Chondrocyte (in vitro differentiated cells): ENCODE measurements at regions not wholly inside any gene's neighbourhood (a gene's known extent, or its start where the extent isn't known, plus 50 kb on each side); places are given as distances from the start of the nearest gene placed in this dataset.

ENCODE experiments used
- DNase-seq: peaks from one replicate; pipeline ENCODE4 v3.0.0; 2021; ENCODE audit warnings: mixed read lengths, low spot score
- H3K27ac Mint-ChIP-seq: one replicate; pipeline ENCODE4 v1.8.0; 2021; ENCODE audit warnings: mild to moderate bottlenecking, moderate library complexity, mixed read lengths; ENCODE audit not compliant: unreplicated experiment
- H3K27me3 Mint-ChIP-seq: 2 replicates; pipeline ENCODE4 v1.8.0; 2021; ENCODE audit warnings: low read depth, mixed read lengths
- H3K36me3 Mint-ChIP-seq: 2 replicates; pipeline ENCODE4 v1.8.0; 2021; ENCODE audit warnings: low read depth, mixed read lengths
- H3K4me1 Mint-ChIP-seq: 2 replicates; pipeline ENCODE4 v1.8.0; 2021; ENCODE audit warnings: low read depth, mild to moderate bottlenecking, mixed read lengths
- H3K4me3 Mint-ChIP-seq: one replicate; pipeline ENCODE4 v1.8.0; 2021; ENCODE audit warnings: mild to moderate bottlenecking, moderate library complexity, mixed read lengths; ENCODE audit not compliant: unreplicated experiment
- H3K9me3 Mint-ChIP-seq: 2 replicates; pipeline ENCODE4 v1.8.0; 2021; ENCODE audit warnings: low read depth, mixed read lengths
- TF ChIP-seq, protein P1 (sequence below): fragments of 200-600 bp; sonication (generic); IDR thresholded peaks from 2 replicates; pipeline ENCODE4 v1.5.0; 2021; ENCODE audit warnings: antibody characterized with exemption, mild to moderate bottlenecking, moderate library complexity

DNA sequence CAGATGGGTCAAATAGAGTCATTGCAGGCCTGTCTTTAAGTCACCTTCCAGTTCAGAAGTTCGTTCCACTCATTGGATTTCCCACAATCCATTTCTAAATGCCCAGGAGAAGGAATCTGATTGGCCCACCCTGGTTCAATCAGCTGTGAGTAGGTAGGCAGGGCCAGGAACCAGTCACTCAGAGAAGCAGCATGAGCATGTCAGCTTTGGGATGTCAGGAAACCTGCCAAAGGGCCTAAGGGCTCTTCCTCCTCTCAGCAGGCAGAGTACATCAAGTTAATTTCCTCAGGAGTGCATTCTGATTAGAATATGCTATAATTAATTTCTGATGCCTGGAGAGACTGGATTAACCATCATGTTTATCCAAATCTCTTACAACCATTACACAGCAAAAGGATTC lies 412.9 kb upstream of the CCNH start:
- Mint-ChIP-seq H3K36me3 (no peaks in the 10 kb centered on the region), H3K27me3 (no peaks in the 10 kb centered on the region), H3K4me1 (peaks cover 5% of the 10 kb centered on the region), H3K9me3 (peaks cover 2% of the 10 kb centered on the region), H3K4me3 (no peak overlapping the region), H3K27ac (no peak overlapping the region)
- DNase-seq, result no peak
- TF ChIP-seq, protein P1, sequence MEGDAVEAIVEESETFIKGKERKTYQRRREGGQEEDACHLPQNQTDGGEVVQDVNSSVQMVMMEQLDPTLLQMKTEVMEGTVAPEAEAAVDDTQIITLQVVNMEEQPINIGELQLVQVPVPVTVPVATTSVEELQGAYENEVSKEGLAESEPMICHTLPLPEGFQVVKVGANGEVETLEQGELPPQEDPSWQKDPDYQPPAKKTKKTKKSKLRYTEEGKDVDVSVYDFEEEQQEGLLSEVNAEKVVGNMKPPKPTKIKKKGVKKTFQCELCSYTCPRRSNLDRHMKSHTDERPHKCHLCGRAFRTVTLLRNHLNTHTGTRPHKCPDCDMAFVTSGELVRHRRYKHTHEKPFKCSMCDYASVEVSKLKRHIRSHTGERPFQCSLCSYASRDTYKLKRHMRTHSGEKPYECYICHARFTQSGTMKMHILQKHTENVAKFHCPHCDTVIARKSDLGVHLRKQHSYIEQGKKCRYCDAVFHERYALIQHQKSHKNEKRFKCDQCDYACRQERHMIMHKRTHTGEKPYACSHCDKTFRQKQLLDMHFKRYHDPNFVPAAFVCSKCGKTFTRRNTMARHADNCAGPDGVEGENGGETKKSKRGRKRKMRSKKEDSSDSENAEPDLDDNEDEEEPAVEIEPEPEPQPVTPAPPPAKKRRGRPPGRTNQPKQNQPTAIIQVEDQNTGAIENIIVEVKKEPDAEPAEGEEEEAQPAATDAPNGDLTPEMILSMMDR, result no peak

DNA sequence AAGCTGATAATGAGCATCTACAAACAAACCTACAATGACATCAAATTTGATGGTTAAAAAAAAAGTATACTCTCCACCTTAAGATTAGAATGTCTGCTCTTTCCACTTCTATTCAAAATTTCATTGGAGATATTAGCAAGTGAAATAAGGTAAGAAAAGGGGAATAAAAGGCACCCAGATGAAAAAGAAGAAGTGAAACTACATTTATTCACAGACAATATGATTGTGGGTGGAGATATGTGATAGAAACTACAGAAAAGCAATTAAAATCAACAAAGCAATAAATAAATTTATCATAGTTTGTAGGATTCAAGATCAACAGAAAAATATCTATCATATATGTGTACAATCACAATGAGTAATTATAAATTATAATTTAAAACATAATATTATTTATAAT lies 395.1 kb upstream of the CCNH start:
- Mint-ChIP-seq H3K9me3 (peaks cover 6% of the 10 kb centered on the region), H3K4me1 (no peaks in the 10 kb centered on the region), H3K4me3 (no peak overlapping the region), H3K27ac (no peak overlapping the region), H3K36me3 (no peaks in the 10 kb centered on the region), H3K27me3 (peaks cover 7% of the 10 kb centered on the region)
- no peak for DNase-seq
- TF ChIP-seq, protein P1, result no peak

DNA sequence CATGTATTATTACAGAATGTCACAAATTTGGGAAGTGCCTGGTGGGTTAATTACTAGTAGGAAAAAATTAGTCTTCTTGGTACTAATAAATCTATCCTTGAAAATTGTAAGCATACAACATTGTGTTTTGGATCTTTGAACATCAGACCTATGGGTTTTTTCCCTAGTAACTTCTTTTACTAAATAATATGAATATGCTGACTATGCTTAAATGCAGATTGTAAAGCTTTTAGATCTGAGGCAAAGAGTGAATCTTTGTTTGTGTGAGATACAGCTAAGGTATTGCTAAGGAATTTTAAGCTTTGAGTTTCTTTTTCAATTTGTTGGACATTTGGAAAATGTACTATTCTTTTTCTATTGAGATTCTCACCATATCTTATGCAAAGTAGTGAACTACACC lies 390.6 kb upstream of the CCNH start:
- no peak overlapping the region for H3K4me3 Mint-ChIP-seq
- H3K36me3 Mint-ChIP-seq, result no peaks in the 10 kb centered on the region
- no peaks in the 10 kb centered on the region for H3K4me1 Mint-ChIP-seq
- TF ChIP-seq, protein P1, result no peak
- H3K9me3 Mint-ChIP-seq, result peaks cover 6% of the 10 kb centered on the region
- no peak overlapping the region for H3K27ac Mint-ChIP-seq
- H3K27me3 Mint-ChIP-seq, result peaks cover 10% of the 10 kb centered on the region
- no peak for DNase-seq

DNA sequence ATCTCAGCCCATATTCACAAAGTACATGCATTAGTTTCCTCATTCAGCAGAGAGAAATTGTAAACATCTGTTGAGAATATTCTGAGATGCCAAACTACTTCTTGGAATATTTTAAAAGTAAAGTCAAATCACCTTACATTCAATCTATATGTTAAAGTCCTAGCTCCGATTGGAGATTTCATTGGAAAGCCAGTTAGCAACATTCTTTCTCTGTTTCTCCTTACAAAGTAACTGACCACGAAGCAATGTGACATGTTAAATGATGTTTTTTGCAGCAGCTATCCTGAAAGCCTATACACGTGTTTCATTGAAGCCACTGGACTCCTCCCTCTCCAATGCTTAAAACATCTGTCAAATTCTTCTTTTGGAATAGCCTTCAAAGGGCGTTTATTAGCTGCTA lies 379.1 kb upstream of the CCNH start:
- H3K4me1 Mint-ChIP-seq, result no peaks in the 10 kb centered on the region
- TF ChIP-seq, protein P1, result no peak

DNA sequence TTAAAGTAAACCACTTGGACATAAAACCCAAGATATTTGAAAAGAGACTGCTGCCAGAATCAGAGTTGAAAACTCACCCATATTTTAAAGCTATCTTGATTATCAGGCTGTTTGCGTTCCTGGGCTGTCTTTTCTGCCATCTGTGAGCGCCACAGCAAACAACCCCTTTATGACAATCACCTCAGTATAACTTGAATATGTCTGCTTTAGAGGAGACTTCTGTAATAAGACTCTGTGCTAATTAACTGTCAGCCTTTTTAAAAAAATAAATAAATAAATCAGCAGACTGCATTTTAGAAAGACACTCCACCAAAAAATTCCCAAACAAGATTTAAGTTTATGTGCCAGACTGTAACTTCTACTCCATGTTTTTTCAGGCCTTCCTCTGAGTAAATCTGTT lies 375.7 kb upstream of the CCNH start:
- H3K4me1 Mint-ChIP-seq, result no peaks in the 10 kb centered on the region
- H3K36me3 Mint-ChIP-seq, result no peaks in the 10 kb centered on the region
- no peak overlapping the region for H3K27ac Mint-ChIP-seq
- H3K4me3 Mint-ChIP-seq, result no peak overlapping the region
- H3K9me3 Mint-ChIP-seq, result no peaks in the 10 kb centered on the region
- DNase-seq, result no peak
- TF ChIP-seq, protein P1, result no peak
- peaks cover 16% of the 10 kb centered on the region for H3K27me3 Mint-ChIP-seq

More for the DNA sequence above, 379.1 kb upstream of the CCNH start:
- DNase-seq, result no peak
- no peak overlapping the region for H3K27ac Mint-ChIP-seq
- H3K4me3 Mint-ChIP-seq, result no peak overlapping the region
- H3K9me3 Mint-ChIP-seq, result no peaks in the 10 kb centered on the region
- H3K27me3 Mint-ChIP-seq, result peaks cover 18% of the 10 kb centered on the region
- H3K36me3 Mint-ChIP-seq, result no peaks in the 10 kb centered on the region
